IMR-90 (cell line): ENCODE measurements at regions not wholly inside any gene's neighbourhood (a gene's known extent, or its start where the extent isn't known, plus 50 kb on each side); places are given as distances from the start of the nearest gene placed in this dataset.

Experiments
- ATAC-seq: fragments of 200-7000 bp; cut with Tn5 transposase; 2 replicates; pipeline ENCODE4 v1.9.1; 2020; ENCODE audit warnings: low read depth, mild to moderate bottlenecking, moderate library complexity
- BruUV-seq: library from RNA; stranded (reverse); fragments of 400-500 nt; replicated peaks from 2 replicates; lab custom pipeline; 2021; lab: Mats Ljungman, UMichigan
- CTCF ChIA-PET: fragments of 300-600 bp; formaldehyde crosslinking; extraction: SDS; loops from one replicate; lab custom pipeline; 2021; ENCODE audit warnings: antibody characterized with exemption; lab: Yijun Ruan, JAX
- POLR2A ChIA-PET: fragments of 300-600 bp; sonication (Branson Sonifier 250); formaldehyde crosslinking; loops from one replicate; lab custom pipeline; 2022; ENCODE audit warnings: antibody characterized with exemption; ENCODE audit not compliant: unreplicated experiment; lab: Charles Lee
- DNase-seq: peaks from one replicate; pipeline ENCODE4 v3.0.0; 2013
- H2AFZ ChIP-seq: replicated peaks from 2 replicates; pipeline ENCODE3; 2013; ENCODE audit warnings: low read length, mild to moderate bottlenecking; ENCODE audit not compliant: poor library complexity
- H2AK5ac ChIP-seq: 2 replicates; pipeline ENCODE4 v1.6.1; 2013; ENCODE audit warnings: low read depth, low read length, inconsistent platforms
- H2AK9ac ChIP-seq: replicated peaks from 2 replicates; pipeline ENCODE3; 2013; ENCODE audit warnings: mild to moderate bottlenecking, low read depth, low read length, moderate library complexity; ENCODE audit not compliant: poor library complexity
- H2BK120ac ChIP-seq: 2 replicates; pipeline ENCODE4 v1.6.1; 2013; ENCODE audit warnings: low read depth, low read length, inconsistent platforms
- H2BK15ac ChIP-seq: 3 replicates; pipeline ENCODE4 v1.6.1; 2013; ENCODE audit warnings: low read depth, low read length, inconsistent platforms
- H2BK20ac ChIP-seq: 2 replicates; pipeline ENCODE4 v1.6.1; 2013; ENCODE audit warnings: low read depth, mild to moderate bottlenecking, inconsistent platforms, low read length, moderate library complexity
- H2BK5ac ChIP-seq: 2 replicates; pipeline ENCODE4 v1.6.1; 2013; ENCODE audit warnings: mild to moderate bottlenecking, low read depth, low read length, inconsistent platforms; ENCODE audit not compliant: poor library complexity, severe bottlenecking
- H3K14ac ChIP-seq: replicated peaks from 2 replicates; pipeline ENCODE4 v1.6.1; 2013; ENCODE audit warnings: low read depth, low read length, inconsistent platforms
- H3K18ac ChIP-seq: 2 replicates; pipeline ENCODE4 v1.6.1; 2013; ENCODE audit warnings: low read depth, low read length, control low read depth
- H3K23ac ChIP-seq: 2 replicates; pipeline ENCODE4 v1.6.1; 2013; ENCODE audit warnings: low read depth, low read length, inconsistent platforms
- H3K27ac ChIP-seq: 2 replicates; pipeline ENCODE4 v1.5.1; 2013; ENCODE audit warnings: mild to moderate bottlenecking, control low read depth, low read length; ENCODE audit not compliant: insufficient read depth
- H3K27me3 ChIP-seq: 2 replicates; pipeline ENCODE4 v1.6.1; 2013; ENCODE audit warnings: low read length; ENCODE audit not compliant: control insufficient read depth, insufficient read depth
- H3K36me3 ChIP-seq: 2 replicates; pipeline ENCODE4 v1.6.1; 2013; ENCODE audit warnings: low read length, mixed read lengths; ENCODE audit not compliant: control insufficient read depth, insufficient read depth
- H3K4ac ChIP-seq: 2 replicates; pipeline ENCODE4 v1.6.1; 2013; ENCODE audit warnings: low read depth, low read length, inconsistent platforms
- H3K4me1 ChIP-seq: 2 replicates; pipeline ENCODE4 v1.6.1; 2013; ENCODE audit warnings: low read length, mixed read lengths; ENCODE audit not compliant: control insufficient read depth, insufficient read depth
- H3K4me2 ChIP-seq: 2 replicates; pipeline ENCODE4 v1.6.1; 2013; ENCODE audit warnings: low read depth, mild to moderate bottlenecking, control low read depth, low read length, moderate library complexity
- H3K4me3 ChIP-seq: 2 replicates; pipeline ENCODE4 v1.5.1; 2013; ENCODE audit warnings: low read depth, mild to moderate bottlenecking, control low read depth, low read length, moderate library complexity; ENCODE audit not compliant: insufficient read depth
- H3K56ac ChIP-seq: 2 replicates; pipeline ENCODE4 v1.6.1; 2013; ENCODE audit warnings: low read length, inconsistent platforms; ENCODE audit not compliant: insufficient read depth; ENCODE audit errors: extremely low read depth
- H3K79me1 ChIP-seq, 2 experiments: 2 replicates each; pipeline ENCODE4 v1.6.1; 2013; ENCODE audit warnings: low read length in 2 of 2, inconsistent platforms in 1 of 2, low read depth in 1 of 2
- H3K9ac ChIP-seq: 2 replicates; pipeline ENCODE4 v1.6.1; 2013; ENCODE audit warnings: low read depth, low read length, control low read depth
- H3K9me1 ChIP-seq: 2 replicates; pipeline ENCODE4 v1.6.1; 2013; ENCODE audit warnings: low read length, inconsistent platforms; ENCODE audit not compliant: insufficient read depth
- H3K9me3 ChIP-seq: 2 replicates; pipeline ENCODE4 v1.6.1; 2013; ENCODE audit warnings: low read length; ENCODE audit not compliant: control insufficient read depth, insufficient read depth
- H4K20me1 ChIP-seq: 2 replicates; pipeline ENCODE4 v1.6.1; 2013; ENCODE audit warnings: low read length, inconsistent platforms; ENCODE audit not compliant: insufficient read depth
- H4K5ac ChIP-seq: 2 replicates; pipeline ENCODE4 v1.6.1; 2013; ENCODE audit warnings: mild to moderate bottlenecking, low read depth, low read length, control low read depth
- H4K8ac ChIP-seq, 2 experiments: 2 replicates each; pipeline ENCODE4 v1.6.1; 2013; ENCODE audit warnings: low read depth in 2 of 2, low read length in 2 of 2, control low read depth in 1 of 2, inconsistent platforms in 1 of 2
- H4K91ac ChIP-seq: 2 replicates; pipeline ENCODE4 v1.6.1; 2013; ENCODE audit warnings: low read depth, low read length, inconsistent platforms; ENCODE audit not compliant: insufficient read depth
- BHLHE40 ChIP-seq: fragments of 150-350 bp; IDR thresholded peaks from 2 replicates; pipeline ENCODE4 v1.6.1; 2016; ENCODE audit warnings: mild to moderate bottlenecking, low read depth, low read length
- CEBPB ChIP-seq: IDR thresholded peaks from 2 replicates; pipeline ENCODE4 v1.6.1; 2012; ENCODE audit warnings: low read depth, low read length, improper control_type of control experiment
- CTCF ChIP-seq: conservative IDR thresholded peaks from 2 replicates; pipeline ENCODE4 v1.5.1; 2012; ENCODE audit warnings: mild to moderate bottlenecking, low read depth, low read length, improper control_type of control experiment
- MAZ ChIP-seq: IDR thresholded peaks from 2 replicates; pipeline ENCODE4 v1.6.1; 2012; ENCODE audit warnings: low read depth, mild to moderate bottlenecking, low read length, improper control_type of control experiment, moderate library complexity, borderline replicate concordance
- MXI1 ChIP-seq: IDR thresholded peaks from 2 replicates; pipeline ENCODE4 v1.6.1; 2012; ENCODE audit warnings: low read depth, mild to moderate bottlenecking, low read length, moderate library complexity, borderline replicate concordance
- RAD21 ChIP-seq: IDR thresholded peaks from 2 replicates; pipeline ENCODE4 v1.6.1; 2012; ENCODE audit warnings: low read length, improper control_type of control experiment
- SMC3 ChIP-seq: fragments of 150-350 bp; IDR thresholded peaks from 2 replicates; pipeline ENCODE4 v1.6.1; 2016; ENCODE audit warnings: low read depth, mild to moderate bottlenecking, antibody characterized with exemption, low read length, moderate library complexity
- USF2 ChIP-seq: fragments of 150-350 bp; IDR thresholded peaks from 2 replicates; pipeline ENCODE4 v1.6.1; 2017; ENCODE audit warnings: mild to moderate bottlenecking, antibody characterized with exemption, low read length, low read depth
- WGBS, 2 experiments: methylation state at CpG; one replicate each; pipeline versions ENCODE4 v1.1.5 to v1.1.7; 2013; ENCODE audit warnings: missing lambda C conversion rate in 2 of 2; ENCODE audit not compliant: insufficient read length in 1 of 2; ENCODE audit errors: extremely low coverage in 2 of 2; 5-methylcytosine and 5-hydroxymethylcytosine counted together
- dilution Hi-C: fragments of 300-500 bp; cut with HindIII; formaldehyde crosslinking; loops from one replicate; pipeline ENCODE4 v1.14.3; 2018; ENCODE audit warnings: low sequenced_read_pairs; ENCODE audit not compliant: unreplicated experiment
- in situ Hi-C: fragments of 300-500 bp; cut with MboI; formaldehyde crosslinking; loops from 3 replicates; pipeline ENCODE4 v1.14.3; 2019; ENCODE audit warnings: low sequenced_read_pairs, inconsistent platforms, mixed read lengths
- intact Hi-C: fragments of 100-400 bp; cut with micrococcal nuclease; formaldehyde crosslinking; loops from 2 replicates; pipeline ENCODE4 v1.10.0; 2022

GRCh38 chr12:107394693-107395092 lies 290.9 kb upstream of the PWP1 start:
- no peak overlapping the region for H3K4me2 ChIP-seq
- H2BK20ac ChIP-seq: no peak overlapping the region
- H2AFZ ChIP-seq: no peak overlapping the region
- no peaks in the 10 kb centered on the region for H3K4me1 ChIP-seq
- no peak overlapping the region for H3K23ac ChIP-seq
- no peak overlapping the region for H4K5ac ChIP-seq
- ChIA-PET CTCF (interaction anchor here (0.6 kb wide), 2 partner anchors 281 to 373 kb away, joined by 4 read pairs; no protein-coding TSS in a partner anchor), POLR2A (no interaction called here)
- no peak overlapping the region for H3K56ac ChIP-seq
- ATAC-seq (no peak), DNase-seq (no peak)
- H3K14ac ChIP-seq: no peak overlapping the region
- in situ Hi-C loops: no loop called here
- H3K4me3 ChIP-seq: no peak overlapping the region
- no peak overlapping the region for H3K9ac ChIP-seq
- H2AK5ac ChIP-seq: no peak overlapping the region
- TF ChIP-seq SMC3 (no peak), MAZ (no peak), MXI1 (no peak), BHLHE40 (no peak), USF2 (no peak), CTCF (no peak), RAD21 (no peak), CEBPB (no peak)
- H3K9me3 ChIP-seq: peaks cover 2% of the 10 kb centered on the region
- H4K8ac ChIP-seq: no peak overlapping the region
- no peaks in the 10 kb centered on the region for H3K27me3 ChIP-seq
- no peak overlapping the region for H4K91ac ChIP-seq
- no TSS peak for BruUV-seq
- dilution Hi-C loops: no loop called here
- H3K27ac ChIP-seq: no peak overlapping the region
- no peaks in the 10 kb centered on the region for H3K36me3 ChIP-seq
- no peak overlapping the region for H3K18ac ChIP-seq
- H2BK120ac ChIP-seq: no peak overlapping the region
- H3K9me1 ChIP-seq: no peaks in the 10 kb centered on the region; the same call in 1 of the 2 replicates
- WGBS, 2 experiments: 64% methylated on average over 2 of the region's 3 CpGs; no CpG with 5 or more reads in 1 of the 2 experiments
- H2AK9ac ChIP-seq: no peak overlapping the region
- no peaks in the 10 kb centered on the region for H4K20me1 ChIP-seq
- no peak overlapping the region for H2BK15ac ChIP-seq
- intact Hi-C loops: no loop called here
- no peak overlapping the region for H2BK5ac ChIP-seq
- H3K4ac ChIP-seq: no peak overlapping the region
- H3K79me1 ChIP-seq: no peaks in the 10 kb centered on the region
